DMS114 treated with DMSO at 0.1 percent for 48 hours (cell line): ENCODE measurements at regions not wholly inside any gene's neighbourhood (a gene's known extent, or its start where the extent isn't known, plus 50 kb on each side); places are given as distances from the start of the nearest gene placed in this dataset.
"Not testable (repeated sequence)": the region's sequence is repeated elsewhere in the genome, so short reads cannot be mapped to it uniquely, and the experiment has no call there.

Experiments
- DNase-seq: peaks from one replicate; lab custom pipeline; 2025; ENCODE audit not compliant: unreplicated experiment; lab: John Stamatoyannopoulos, UW

DNA sequence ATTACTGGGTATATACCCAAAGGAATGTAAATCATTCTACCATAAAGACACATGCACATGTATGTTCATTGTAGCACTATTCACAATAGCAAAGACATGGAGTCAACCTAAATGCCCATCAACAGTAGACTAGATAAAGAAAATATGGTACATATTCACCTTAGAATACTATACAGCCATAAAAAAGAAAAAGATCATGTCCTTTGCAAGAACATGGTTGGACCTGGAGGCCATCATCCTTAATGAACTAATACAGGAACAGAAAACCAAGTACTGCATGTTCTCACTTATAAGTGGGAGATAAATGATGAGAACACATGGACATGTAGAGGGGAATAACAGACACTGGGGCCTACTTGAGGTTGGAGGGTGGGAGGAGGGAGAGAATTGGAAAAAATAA is 133.2 kb upstream of the RASA1 start:
- DNase-seq: not testable (repeated sequence)

DNA sequence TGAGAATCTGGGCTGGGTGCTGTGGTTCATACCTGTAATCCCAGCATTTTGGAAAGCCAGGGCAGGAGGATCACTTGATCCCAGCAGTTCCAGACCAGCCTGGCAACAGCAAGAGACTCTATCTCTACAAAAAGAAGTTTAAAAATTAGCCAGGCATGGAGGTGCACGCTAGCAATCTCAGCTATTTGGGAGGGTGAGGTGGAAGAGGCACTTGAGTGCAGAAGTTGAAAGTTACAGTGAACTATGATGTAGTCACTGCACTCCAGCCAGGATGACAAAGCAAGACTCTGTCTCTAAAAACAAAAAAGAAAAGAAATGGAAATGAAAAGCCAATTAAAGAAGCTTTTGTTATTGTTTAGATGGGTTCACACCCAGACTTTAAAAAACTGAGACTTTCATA is 131.6 kb upstream of the RASA1 start:
- no peak for DNase-seq

DNA sequence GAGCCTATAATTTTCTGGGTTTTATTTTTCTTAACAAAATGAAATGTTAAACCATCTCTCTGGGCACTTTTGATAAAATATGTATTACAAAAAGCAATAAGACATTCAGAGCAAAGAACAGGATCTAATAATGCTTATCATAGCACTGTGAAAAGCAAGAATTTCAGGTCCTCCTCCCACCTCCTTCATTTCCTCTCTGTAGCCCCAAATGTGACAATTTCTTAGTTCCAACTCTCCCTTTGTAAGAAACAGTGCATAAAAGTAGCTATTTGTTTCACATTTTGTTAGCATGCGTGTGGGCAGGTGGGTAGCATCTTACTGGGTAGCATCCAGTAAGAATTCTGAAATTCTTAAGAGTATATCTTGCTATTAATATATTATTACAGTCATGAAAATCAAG is 130.9 kb upstream of the RASA1 start:
- DNase-seq: no peak

DNA sequence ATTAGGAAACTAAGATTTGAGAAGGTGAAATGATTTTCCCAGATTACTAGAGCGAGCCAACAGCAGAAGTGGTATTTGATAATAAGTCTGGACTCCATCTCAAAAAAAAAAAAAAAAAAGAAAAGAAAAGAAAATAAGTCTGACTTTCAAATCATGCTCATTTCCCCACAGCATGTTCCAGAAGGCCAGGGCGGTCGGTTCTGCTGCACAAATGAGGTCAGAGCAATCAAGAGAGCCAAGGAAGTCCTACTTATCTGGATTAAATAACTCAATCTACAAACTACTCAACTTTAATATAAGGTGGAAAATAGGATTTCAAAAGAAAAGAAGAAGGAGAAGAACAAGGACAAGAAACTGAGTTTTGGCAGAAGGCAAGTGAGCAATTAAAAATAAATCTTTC is 130.4 kb upstream of the RASA1 start:
- DNase-seq: no peak

DNA sequence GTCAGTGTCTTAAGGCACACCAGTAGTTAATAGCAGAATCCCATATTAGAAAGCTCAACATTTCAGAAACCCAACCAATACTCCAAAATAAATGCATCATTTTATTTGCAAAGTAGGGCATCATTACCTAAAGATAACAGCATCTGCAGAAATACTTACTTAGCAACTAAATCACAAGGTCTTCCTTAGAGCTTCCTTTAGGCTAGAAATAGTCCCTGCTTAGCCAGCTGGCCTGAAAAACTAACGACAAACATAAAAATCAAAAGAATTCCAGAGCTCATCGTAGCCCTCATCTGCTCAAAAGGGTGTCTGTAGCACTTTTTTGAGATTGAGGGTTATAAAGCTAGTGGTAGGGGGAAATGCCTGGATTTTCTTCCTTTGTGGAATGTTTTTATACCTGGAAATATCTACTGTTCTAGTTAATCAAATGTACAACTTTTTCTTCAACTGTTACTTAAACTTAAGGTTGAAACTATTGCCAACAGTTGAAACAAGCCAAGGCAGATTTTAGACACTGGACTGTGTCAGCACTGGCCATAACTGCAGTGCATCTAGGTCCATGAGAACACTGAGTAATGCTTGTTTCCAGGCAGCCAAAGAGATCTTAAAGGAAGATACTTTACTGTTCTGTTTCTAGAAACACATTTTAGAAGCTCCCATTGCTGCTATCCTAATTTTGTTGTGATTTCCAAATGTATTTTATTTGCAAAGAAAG is 129.4 kb upstream of the RASA1 start:
- DNase-seq: no peak

- DNase-seq: no peak
These were observed 127.9 kb upstream of the RASA1 start for GRCh38 chr5:87139795-87140194.

- no peak for DNase-seq
These were observed 126.1 kb upstream of the RASA1 start for GRCh38 chr5:87141544-87141943.

GRCh38 chr5:87145853-87146252 is 121.8 kb upstream of the RASA1 start:
- not testable (repeated sequence) for DNase-seq

DNA sequence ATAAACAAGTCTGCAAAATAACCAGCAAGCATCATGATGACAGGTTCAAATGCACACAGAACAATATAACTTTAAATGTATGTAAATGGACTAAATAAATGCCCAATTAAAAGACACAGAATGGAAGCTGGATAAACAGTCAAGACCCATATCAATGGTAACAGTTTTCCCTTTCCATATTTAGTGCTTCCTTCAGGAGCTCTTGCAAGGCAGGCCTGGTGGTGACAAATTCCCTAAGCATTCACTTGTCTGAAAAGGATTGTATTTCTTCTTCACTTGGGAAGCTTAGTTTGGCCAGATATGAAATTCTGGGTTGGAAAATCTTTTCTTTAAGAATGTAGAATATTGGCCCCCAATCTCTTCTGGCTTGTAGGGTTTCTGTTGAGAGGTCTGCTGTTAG is 120.2 kb upstream of the RASA1 start:
- no peak for DNase-seq

DNA sequence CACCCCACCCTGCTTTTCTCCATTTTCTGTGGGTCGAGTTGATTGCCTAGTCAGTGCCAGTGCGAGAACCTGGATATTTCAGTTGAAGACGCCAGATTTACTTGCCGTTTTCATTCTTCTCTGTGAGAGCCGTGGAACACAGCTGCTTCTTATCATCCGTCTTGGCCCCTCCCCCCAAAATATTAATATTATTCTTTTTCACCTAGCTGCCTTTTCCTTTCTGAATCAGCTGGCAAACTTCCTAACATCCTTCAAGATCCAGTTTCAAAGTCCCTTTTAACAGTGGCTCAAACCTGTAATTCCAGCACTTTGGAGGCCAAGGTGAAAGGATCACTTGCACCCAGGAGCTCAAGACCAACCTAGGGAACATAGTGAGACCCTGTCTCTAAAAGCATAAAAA is 117.1 kb upstream of the RASA1 start:
- no peak for DNase-seq

GRCh38 chr5:87151547-87151946 is 116.1 kb upstream of the RASA1 start:
- no peak for DNase-seq

- DNase-seq: no peak
These were observed 114.8 kb upstream of the RASA1 start for GRCh38 chr5:87152886-87153285.

DNA sequence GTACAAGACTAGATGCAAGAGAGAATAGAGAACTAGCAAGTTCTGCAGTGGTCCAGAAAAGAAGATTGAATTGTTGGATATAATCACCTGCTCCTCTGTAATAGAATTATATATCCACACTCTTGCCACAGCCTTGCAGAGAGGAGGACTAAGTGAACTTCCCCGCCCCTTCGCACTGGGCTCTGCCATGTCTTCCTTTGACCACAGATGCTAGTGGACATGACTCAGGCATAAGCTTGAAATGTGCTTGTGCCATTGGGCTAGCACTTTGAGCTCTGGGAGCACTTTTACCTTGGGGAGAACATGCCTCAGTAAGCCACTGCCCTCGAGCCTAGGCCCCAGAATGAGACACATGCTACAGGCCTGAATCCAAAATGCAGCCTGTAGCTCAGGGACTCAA is 113.5 kb upstream of the RASA1 start:
- no peak for DNase-seq

DNA sequence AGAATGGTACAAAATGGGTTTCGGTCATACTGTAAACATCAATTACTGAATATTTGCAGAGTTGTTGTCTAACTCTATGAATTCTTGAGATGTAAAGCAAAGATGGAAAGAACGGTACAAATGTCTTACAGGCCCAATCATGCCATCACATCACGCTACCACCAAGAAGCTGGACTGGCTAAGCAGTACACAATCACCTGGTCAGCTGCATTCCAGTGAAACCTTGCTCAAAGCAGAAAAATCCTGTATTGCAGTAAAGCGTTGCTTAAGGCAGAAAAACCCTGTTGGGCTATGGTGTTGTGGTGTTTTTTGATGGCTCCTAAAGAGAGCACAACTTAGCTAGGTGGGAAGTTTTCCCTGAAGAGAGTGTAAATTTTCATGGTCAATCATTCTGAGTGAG is 112.6 kb upstream of the RASA1 start:
- no peak for DNase-seq

- no peak for DNase-seq
These were observed 111.1 kb upstream of the RASA1 start for GRCh38 chr5:87156631-87157030.

GRCh38 chr5:87164409-87164808 is 103.3 kb upstream of the RASA1 start:
- no peak for DNase-seq

GRCh38 chr5:87169300-87169991 is 98.2 kb upstream of the RASA1 start:
- DNase-seq: no peak

- no peak for DNase-seq
These were observed 96.9 kb upstream of the RASA1 start for GRCh38 chr5:87170799-87171198.

DNA sequence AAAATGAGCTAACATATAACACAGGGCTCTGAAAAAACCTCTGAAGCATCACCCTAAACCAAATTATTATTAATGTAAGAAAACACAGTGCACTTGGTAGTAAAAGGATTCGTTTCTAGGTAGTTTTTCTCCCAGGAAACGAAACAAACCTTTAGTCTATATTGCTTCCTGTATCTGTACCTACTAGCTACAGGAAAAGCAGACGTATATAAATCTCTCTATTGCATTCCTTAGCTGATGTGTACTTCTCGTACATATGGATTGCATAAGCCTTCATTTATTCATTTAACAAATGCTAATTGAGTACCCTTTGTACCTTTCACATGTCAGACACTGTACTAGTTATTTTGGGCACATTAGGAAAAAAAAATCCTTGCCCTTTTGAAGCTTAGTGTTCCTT is 85.0 kb upstream of the RASA1 start:
- no peak for DNase-seq

DNA sequence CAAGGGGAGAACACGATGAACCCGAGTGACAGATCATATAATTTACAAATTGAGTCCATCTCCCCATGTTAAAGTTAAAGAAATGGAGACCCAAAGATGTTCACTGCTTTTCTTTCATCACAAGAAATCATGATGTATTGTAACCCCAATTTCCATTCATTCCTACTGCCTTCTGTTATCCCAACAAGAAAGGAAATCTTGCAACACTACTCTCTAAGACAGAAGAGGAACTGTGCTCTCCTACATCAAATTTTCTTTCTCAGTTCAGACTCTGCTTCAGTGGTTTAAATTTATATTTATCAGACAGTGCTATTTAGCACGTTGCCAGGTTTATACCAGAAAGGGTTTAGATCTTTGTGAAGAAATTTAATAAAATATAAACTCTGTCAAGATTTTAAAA is 83.8 kb upstream of the RASA1 start:
- DNase-seq: no peak

GRCh38 chr5:87184605-87185004 is 83.1 kb upstream of the RASA1 start:
- DNase-seq: no peak

DNA sequence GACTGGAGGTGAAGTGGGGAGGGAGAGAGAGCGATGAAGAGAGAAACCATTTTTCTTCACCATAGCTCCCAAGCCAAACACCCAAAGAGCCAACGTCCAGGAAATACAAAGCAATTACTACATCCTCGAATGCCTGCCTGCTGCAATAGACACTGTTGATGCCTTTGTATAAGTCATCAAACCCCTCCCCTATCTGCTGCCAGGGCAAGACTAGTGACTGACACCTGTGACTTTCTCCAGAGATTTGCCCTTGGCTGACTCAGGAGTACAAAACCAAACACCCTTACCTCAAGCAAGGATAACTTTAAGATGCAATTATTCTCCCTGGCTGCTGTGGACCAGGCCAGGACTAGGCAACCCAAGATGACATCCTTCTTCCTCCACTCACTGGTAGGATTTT is 81.8 kb upstream of the RASA1 start:
- no peak for DNase-seq

GRCh38 chr5:87188391-87188790 is 79.3 kb upstream of the RASA1 start:
- no peak for DNase-seq
